ENCODE measurements at regions not wholly inside any gene's neighbourhood (a gene's known extent, or its start where the extent isn't known, plus 50 kb on each side); places are given as distances from the start of the nearest gene placed in this dataset.

GRCh38 chr2:181376999-181377398, 80.2 kb upstream of the ITGA4 start:
- H3K4me1 ChIP-seq (replicated peaks; ENCODE audit: insufficient read depth) = peaks cover 2% of the 10 kb centered on the region
- intact Hi-C loops (cut with micrococcal nuclease; ENCODE audit: unreplicated experiment) = no loop called here
- no peaks in the 10 kb centered on the region for H3K9me3 ChIP-seq (ENCODE audit: insufficient read depth, low read depth)
- no TSS peak for BruUV-seq (replicated peaks)
- CTCF ChIA-PET = no interaction called here
- no peaks in the 10 kb centered on the region for H3F3A ChIP-seq (ENCODE audit: insufficient read depth, low read depth)
- no peak overlapping the region for H3K27ac ChIP-seq
- H3K27me3 ChIP-seq (ENCODE audit: insufficient read depth, low read depth) = no peaks in the 10 kb centered on the region
- H4K20me1 ChIP-seq (ENCODE audit: insufficient read depth) = no peaks in the 10 kb centered on the region
- TF ChIP-seq CTCF (conservative IDR thresholded peaks at IDR 0.05) (no peak), EZH2 (IDR thresholded peaks at IDR 0.05; ENCODE audit: low read depth) (no peak)
- no peak overlapping the region for H3K4me2 ChIP-seq
- H3K79me2 ChIP-seq (ENCODE audit: low read depth) = no peaks in the 10 kb centered on the region
- no peak for DNase-seq
- 0 out of 2 replicates have a peak, but pooled peaks cover 3% of the 10 kb centered on the region for H3K9me2 ChIP-seq (ENCODE audit: insufficient read depth)
- no peak overlapping the region for H2AFZ ChIP-seq
- H3K4me3 ChIP-seq = no peak overlapping the region
- POLR2A ChIA-PET (ENCODE audit: unreplicated experiment) = no interaction called here
- H3K36me3 ChIP-seq (ENCODE audit: low read depth) = no peaks in the 10 kb centered on the region

GRCh38 chr2:181378491-181378890, 78.7 kb upstream of the ITGA4 start:
- POLR2A ChIA-PET (ENCODE audit: unreplicated experiment) = interaction anchor here (0.6 kb wide), 1 partner anchor 29 kb away, joined by 3 read pairs; no protein-coding TSS in a partner anchor
- CTCF ChIA-PET = no interaction called here
- intact Hi-C loops (cut with micrococcal nuclease; ENCODE audit: unreplicated experiment) = no loop called here
- Histone ChIP-seq H3K4me1 (replicated peaks; ENCODE audit: insufficient read depth) (no peaks in the 10 kb centered on the region), H3K27me3 (ENCODE audit: insufficient read depth, low read depth) (no peaks in the 10 kb centered on the region), H3K4me2 (no peak overlapping the region), H3K9me3 (ENCODE audit: insufficient read depth, low read depth) (no peaks in the 10 kb centered on the region), H3K4me3 (no peak overlapping the region), H2AFZ (peak overlapping the region; percentile 31; the same call in 1 of the 2 replicates), H3K79me2 (ENCODE audit: low read depth) (no peaks in the 10 kb centered on the region), H3K9me2 (ENCODE audit: insufficient read depth) (0 out of 2 replicates have a peak, but pooled peaks cover 4% of the 10 kb centered on the region), H3K27ac (no peak overlapping the region), H3F3A (ENCODE audit: insufficient read depth, low read depth) (no peaks in the 10 kb centered on the region), H3K36me3 (ENCODE audit: low read depth) (no peaks in the 10 kb centered on the region), H4K20me1 (ENCODE audit: insufficient read depth) (no peaks in the 10 kb centered on the region)
- BruUV-seq (replicated peaks) = no TSS peak
- no peak for DNase-seq
- TF ChIP-seq EZH2 (IDR thresholded peaks at IDR 0.05; ENCODE audit: low read depth) = no peak
- no peak for TF ChIP-seq CTCF (conservative IDR thresholded peaks at IDR 0.05)

- no peak for TF ChIP-seq EZH2 (IDR thresholded peaks at IDR 0.05; ENCODE audit: low read depth)
- no peak for TF ChIP-seq CTCF (conservative IDR thresholded peaks at IDR 0.05)
- peak overlapping the region; percentile 22; the same call in 1 of the 2 replicates for H2AFZ ChIP-seq
- POLR2A ChIA-PET (ENCODE audit: unreplicated experiment) = no interaction called here
- H3K79me2 ChIP-seq (ENCODE audit: low read depth) = no peaks in the 10 kb centered on the region
- no peaks in the 10 kb centered on the region for H4K20me1 ChIP-seq (ENCODE audit: insufficient read depth)
- H3K9me3 ChIP-seq (ENCODE audit: insufficient read depth, low read depth) = no peaks in the 10 kb centered on the region
- H3K27ac ChIP-seq = no peak overlapping the region
- 0 out of 2 replicates have a peak, but pooled peaks cover 4% of the 10 kb centered on the region for H3K9me2 ChIP-seq (ENCODE audit: insufficient read depth)
- H3K36me3 ChIP-seq (ENCODE audit: low read depth) = no peaks in the 10 kb centered on the region
- H3K4me2 ChIP-seq = no peak overlapping the region
- H3K4me3 ChIP-seq = no peak overlapping the region
- CTCF ChIA-PET = no interaction called here
- H3K27me3 ChIP-seq (ENCODE audit: insufficient read depth, low read depth) = no peaks in the 10 kb centered on the region
- BruUV-seq (replicated peaks) = no TSS peak
- H3K4me1 ChIP-seq (replicated peaks; ENCODE audit: insufficient read depth) = no peaks in the 10 kb centered on the region
- no peaks in the 10 kb centered on the region for H3F3A ChIP-seq (ENCODE audit: insufficient read depth, low read depth)
- intact Hi-C loops (cut with micrococcal nuclease; ENCODE audit: unreplicated experiment) = no loop called here
- no peak for DNase-seq
Measured at GRCh38 chr2:181380581-181380980, 76.6 kb upstream of the ITGA4 start.
